ENCODE measurements at regions not wholly inside any gene's neighbourhood (a gene's known extent, or its start where the extent isn't known, plus 50 kb on each side); places are given as distances from the start of the nearest gene placed in this dataset.

DNA sequence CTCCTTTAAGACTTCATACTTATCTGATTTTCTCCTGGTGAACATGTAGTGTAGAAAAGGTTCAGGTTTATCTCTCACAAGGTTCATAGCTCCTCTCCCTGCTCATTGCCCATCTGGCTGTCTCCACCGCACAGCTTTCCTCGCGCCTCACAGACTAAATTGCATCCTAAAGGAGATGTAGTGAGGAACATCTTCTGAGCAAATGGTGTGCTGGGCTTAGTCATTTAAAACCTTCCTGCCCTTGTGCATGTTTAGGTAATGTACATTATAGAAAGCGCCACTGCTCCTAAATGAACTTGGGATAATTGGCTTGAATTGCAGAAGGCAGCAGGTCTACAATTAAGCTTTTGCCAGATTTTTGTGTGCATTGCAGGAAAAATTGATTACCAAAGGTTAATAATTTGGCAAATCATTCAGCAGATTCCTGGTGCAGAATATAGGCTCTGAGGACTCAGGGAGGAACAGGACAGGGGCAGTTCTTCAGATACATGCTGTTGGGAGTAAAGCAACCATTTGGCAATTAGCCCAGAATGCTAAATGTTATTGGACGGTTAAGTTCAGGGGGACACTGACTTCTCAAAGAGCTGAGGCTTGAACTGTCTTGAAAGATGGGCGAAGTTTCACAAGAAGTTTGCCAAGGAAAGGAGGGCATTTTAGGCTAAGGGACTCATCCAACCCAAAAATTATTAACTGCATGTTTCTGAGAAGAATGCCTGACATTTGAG lies 108.4 kb upstream of the CLDN10 start:
- no peak for DNase-seq (ENCODE audit: low read depth)
- TF ChIP-seq, protein P1, sequence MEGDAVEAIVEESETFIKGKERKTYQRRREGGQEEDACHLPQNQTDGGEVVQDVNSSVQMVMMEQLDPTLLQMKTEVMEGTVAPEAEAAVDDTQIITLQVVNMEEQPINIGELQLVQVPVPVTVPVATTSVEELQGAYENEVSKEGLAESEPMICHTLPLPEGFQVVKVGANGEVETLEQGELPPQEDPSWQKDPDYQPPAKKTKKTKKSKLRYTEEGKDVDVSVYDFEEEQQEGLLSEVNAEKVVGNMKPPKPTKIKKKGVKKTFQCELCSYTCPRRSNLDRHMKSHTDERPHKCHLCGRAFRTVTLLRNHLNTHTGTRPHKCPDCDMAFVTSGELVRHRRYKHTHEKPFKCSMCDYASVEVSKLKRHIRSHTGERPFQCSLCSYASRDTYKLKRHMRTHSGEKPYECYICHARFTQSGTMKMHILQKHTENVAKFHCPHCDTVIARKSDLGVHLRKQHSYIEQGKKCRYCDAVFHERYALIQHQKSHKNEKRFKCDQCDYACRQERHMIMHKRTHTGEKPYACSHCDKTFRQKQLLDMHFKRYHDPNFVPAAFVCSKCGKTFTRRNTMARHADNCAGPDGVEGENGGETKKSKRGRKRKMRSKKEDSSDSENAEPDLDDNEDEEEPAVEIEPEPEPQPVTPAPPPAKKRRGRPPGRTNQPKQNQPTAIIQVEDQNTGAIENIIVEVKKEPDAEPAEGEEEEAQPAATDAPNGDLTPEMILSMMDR (IDR thresholded peaks at IDR 0.05; ENCODE audit: control insufficient read depth, extremely low read depth, insufficient read depth) = no peak
- H3K4me3 ChIP-seq (ENCODE audit: low read depth, low read length) = no peak overlapping the region

DNA sequence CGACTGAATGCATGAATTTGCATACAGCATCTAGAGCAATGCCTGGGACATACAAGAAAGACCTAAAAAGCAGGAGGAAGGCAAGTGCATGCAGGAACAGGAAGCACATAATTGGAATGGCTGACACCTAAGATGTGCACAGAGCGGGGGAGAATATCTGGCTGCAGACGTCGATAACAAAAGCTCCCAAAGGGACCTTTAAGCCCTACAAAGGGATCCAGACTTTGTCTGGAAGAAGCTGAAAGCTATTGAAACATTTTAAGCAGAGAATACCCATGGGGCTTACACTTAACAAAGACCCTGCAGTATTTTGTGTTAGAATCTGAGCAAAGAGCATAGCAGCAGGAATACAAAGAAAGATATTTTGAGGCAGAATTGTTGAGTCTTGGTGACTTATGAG lies 107.4 kb upstream of the CLDN10 start:
- TF ChIP-seq, protein P1 (IDR thresholded peaks at IDR 0.05; ENCODE audit: control insufficient read depth, extremely low read depth, insufficient read depth) = no peak
- no peak for DNase-seq (ENCODE audit: low read depth)
- no peak overlapping the region for H3K4me3 ChIP-seq (ENCODE audit: low read depth, low read length)

DNA sequence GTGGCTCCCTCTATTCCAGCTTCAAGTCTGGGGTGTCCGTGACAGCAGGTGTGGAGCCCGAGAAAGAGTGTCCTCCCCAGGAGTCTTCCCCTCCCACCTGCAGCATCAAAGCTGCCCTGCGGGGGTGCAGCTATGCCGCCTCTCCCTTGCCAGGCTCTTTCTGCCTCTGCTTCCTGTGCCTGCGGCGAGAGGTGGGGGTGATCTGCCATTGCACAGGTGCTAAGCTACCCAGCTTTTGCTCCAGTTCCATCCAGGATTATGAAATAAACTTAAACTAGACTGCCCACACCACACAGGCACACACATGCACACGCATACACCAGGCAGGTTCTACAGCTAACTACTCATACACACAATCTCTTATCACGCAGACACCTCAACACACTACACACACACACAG lies 104.7 kb upstream of the CLDN10 start:
- no peak for DNase-seq (ENCODE audit: low read depth)
- TF ChIP-seq, protein P1 (IDR thresholded peaks at IDR 0.05; ENCODE audit: control insufficient read depth, extremely low read depth, insufficient read depth) = no peak
- H3K4me3 ChIP-seq (ENCODE audit: low read depth, low read length) = no peak overlapping the region

DNA sequence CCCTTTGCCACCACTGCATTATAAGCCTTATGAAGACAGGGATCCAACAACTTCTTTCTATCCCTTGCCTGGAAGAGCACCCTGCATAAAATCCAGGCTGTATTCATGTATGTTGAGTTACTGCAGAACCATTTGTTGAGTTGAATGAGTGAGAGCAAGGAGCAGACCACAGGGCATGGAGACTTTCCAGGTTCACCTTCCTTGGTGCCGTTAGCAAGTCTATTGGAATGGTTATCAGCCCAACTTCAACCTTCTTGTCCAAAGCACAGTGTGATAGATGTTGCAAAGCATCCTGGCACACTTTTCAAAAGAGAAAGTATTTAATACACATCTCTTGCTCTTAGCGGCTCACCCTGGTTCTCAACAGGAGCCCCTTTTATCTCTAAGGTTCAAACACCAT lies 100.9 kb upstream of the CLDN10 start:
- no peak for DNase-seq (ENCODE audit: low read depth)
- TF ChIP-seq, protein P1 (IDR thresholded peaks at IDR 0.05; ENCODE audit: control insufficient read depth, extremely low read depth, insufficient read depth) = no peak
- H3K4me3 ChIP-seq (ENCODE audit: low read depth, low read length) = no peak overlapping the region

DNA sequence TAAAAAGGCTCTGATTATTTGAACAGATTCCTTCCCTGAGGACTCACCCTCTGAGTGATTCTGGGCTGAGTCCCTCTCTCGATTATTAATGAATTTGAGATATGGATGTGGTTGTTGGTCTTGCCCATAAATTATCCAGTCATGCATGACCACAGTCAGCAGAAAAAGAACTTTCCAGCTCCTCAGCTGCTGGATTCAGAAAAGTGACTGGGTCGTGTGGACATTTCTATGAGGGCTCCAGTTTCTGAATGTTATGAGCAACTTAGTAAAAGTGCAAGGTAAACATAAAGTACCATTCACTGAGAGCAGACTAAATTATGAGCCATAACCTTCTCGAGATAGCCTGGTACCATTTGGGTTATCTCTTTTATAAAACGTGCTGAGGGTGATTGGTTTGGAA lies 100.1 kb upstream of the CLDN10 start:
- DNase-seq (ENCODE audit: low read depth) = no peak

DNA sequence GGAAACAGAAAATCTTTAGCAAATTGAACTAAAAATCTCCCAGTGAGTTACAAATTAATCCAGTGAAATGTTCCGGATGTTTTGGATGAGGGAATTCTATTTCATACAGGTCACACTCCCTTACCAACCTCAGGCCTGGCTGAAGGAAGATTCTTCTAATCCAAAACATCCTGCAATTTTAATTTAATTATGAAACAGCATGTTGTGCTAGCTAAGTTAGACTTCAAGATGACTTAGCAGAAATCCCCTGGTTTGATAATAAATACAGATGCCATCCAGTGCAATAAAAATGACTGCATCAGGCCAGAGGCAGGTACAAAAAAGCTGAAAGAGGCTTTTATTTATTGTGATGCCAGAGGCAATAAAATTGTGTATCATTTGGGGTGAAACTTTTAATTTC lies 96.7 kb upstream of the CLDN10 start:
- no peak overlapping the region for H3K4me3 ChIP-seq (ENCODE audit: low read depth, low read length)
- TF ChIP-seq, protein P1 (IDR thresholded peaks at IDR 0.05; ENCODE audit: control insufficient read depth, extremely low read depth, insufficient read depth) = no peak
- DNase-seq (ENCODE audit: low read depth) = no peak

More for the DNA sequence above, 100.1 kb upstream of the CLDN10 start:
- H3K4me3 ChIP-seq (ENCODE audit: low read depth, low read length) = no peak overlapping the region
- TF ChIP-seq, protein P1 (IDR thresholded peaks at IDR 0.05; ENCODE audit: control insufficient read depth, extremely low read depth, insufficient read depth) = no peak

DNA sequence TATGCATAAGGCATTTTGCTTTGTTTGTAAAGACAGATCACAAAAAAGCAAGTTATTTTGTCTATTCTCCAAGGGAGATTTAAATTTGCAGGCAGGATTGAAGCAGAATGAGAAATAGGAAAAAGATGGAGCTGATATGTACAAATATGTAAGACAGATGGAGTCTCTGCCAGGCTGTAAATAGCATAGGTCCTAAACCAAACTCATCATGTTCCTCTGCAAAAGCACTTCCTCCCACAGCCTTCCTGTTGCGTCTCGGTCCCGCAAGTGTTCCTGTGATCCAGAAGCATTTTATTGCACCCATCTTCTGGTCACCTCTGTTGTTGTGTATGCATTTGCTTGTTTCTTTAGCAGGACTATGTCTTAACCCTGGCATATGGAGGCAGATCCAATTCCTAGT lies 95.7 kb upstream of the CLDN10 start:
- no peak for DNase-seq (ENCODE audit: low read depth)
- no peak overlapping the region for H3K4me3 ChIP-seq (ENCODE audit: low read depth, low read length)
- TF ChIP-seq, protein P1 (IDR thresholded peaks at IDR 0.05; ENCODE audit: control insufficient read depth, extremely low read depth, insufficient read depth) = no peak

Data from LNCaP clone FGC (cell line).